CD4-positive, alpha-beta T cell treated with Interferon gamma for 1 hour (primary cell): ENCODE measurements at regions not wholly inside any gene's neighbourhood (a gene's known extent, or its start where the extent isn't known, plus 50 kb on each side); places are given as distances from the start of the nearest gene placed in this dataset.

ENCODE experiments used
- DNase-seq: peaks from one replicate; pipeline ENCODE4 v3.0.0-alpha.2; 2020

DNA sequence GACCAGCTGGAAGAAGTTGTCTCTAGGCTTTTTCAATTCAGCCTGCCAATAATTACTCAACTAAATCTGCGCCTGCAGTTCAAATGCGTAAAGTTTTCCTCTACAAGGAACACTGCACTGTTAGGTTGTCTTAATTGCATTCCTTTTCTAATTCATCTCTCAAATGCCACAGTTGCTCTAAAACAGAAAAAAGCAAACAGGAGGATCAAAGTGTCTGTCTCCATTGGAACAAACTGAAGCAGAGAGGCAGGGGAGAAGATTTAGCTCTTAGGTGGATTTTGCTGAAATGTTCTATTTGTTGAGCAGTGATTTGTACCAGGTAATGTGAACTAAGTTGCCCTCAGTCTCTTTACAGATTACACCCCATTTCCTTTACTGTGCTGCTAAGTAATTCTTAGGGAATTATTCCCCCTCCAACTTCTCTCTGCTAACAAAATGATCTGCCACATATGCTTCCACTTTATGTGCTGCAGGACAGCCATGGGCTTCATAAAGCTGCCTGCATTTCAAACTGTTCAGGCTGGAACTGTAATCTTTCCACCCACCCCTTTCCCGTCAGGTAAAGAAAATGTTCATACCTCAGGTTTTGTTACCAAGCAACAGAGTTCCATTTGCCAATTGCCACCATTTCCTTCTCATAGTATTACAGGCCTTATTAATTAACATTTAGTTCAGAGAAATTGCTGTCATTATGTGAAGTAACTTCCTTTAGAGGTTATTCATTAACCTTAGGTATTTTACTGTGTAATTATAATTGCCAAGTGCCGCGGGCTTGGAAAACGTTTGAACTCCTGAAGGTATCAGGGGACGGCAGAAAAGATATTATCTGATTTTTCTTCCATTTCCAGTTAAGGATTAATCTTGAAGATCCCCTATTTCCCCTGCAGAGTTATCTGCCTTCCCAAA is 149.3 kb downstream of the SPRY1 start:
- DNase-seq: no peak

DNA sequence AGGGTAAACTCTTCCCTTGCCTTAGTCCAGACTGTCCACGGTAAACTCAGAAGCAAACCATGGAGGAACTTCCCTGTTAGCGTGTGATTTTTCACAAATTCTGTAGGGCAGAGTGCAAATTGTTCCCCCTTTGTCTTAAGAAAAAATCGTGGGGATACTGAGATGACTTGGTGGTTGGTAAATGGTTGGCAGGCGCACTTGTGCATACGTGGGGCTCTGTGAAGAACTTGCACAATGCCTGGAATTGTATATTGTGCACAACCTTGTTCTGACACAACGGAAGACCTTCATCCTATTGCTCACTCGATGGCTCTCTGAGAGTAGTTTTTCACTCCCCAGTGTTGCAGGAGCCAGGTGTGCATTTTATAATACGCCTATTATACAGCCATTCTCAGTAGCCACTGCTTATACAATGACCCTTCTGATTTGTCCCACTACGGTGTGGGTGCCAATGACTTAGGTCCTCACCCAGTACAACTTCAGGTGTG is 150.0 kb downstream of the SPRY1 start:
- DNase-seq: no peak

- DNase-seq: no peak
Observed at GRCh38 chr4:123547216-123548165, 150.9 kb downstream of the SPRY1 start.

DNA sequence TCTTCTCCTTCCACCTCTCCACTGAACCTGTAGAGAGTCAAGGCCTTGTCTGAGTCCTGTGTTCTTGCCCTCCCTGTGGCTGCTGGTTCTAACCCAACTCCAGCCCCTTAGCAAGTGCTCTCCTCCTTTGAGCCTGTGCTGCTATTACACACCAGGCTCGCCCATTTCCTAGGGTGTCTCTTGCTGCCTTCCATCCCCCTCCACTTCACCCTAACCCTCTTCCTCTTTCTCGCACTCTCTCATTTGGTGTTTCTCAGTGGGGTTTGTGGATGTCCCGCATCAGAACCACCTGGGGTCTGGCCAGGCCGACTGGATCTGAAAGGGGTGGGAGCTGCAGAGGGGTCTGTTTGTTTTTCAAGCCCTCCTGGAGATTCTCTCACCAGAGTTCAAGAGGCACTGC is 156.7 kb downstream of the SPRY1 start:
- DNase-seq: no peak

GRCh38 chr4:123553733-123554637 is 157.4 kb downstream of the SPRY1 start:
- no peak for DNase-seq

DNA sequence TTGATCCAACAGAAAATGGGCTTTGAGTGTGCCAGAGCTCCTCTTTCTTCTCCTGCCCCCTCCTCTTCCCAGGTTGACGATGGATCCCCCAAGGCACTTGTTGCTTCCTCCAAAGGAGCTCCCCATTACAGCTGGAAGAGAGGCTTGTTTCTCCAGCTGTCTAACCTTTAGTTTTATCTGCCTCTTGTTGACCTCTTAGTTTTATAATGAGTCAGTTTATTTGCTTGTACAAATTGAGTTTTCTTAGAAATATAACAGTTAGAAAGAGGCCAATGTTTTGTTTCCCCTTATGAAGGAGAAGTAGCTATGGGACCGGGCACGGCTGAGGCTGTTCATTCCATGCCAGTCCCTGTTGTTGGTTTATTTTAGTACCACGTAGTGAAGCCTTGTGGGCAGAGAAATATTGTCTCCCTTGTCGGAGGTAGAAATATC is 158.2 kb downstream of the SPRY1 start:
- no peak for DNase-seq

- peak; percentile 3 for DNase-seq
Observed at GRCh38 chr4:123555233-123555806, 158.7 kb downstream of the SPRY1 start.

DNA sequence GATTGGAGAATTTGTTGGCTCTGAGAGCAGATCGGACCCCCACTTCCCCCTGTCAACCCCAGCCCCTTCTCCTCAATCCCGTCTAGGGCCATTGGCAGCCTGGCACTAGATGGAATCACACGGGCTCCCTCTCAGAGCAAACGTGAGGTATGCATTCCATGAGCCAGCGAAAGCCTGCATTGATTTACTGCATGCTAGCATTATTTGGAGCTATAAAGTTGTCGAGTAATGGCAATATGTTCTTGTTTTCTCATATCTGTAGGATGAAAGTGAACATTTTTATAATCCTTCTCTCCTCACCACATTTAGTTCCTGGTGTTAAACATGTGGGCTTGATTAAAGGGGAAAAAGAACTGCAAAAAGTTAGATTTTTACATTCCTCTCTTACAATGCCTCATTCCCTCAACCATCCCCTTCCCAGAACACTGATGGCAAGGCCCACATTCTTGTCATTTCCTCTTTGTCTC is 159.2 kb downstream of the SPRY1 start:
- no peak for DNase-seq

GRCh38 chr4:123556526-123556925 is 159.9 kb downstream of the SPRY1 start:
- no peak for DNase-seq

GRCh38 chr4:123557857-123558536 is 161.4 kb downstream of the SPRY1 start:
- DNase-seq: no peak

- no peak for DNase-seq
Observed at GRCh38 chr4:123558865-123559264, 162.3 kb downstream of the SPRY1 start.

GRCh38 chr4:123559955-123560871 is 163.6 kb downstream of the SPRY1 start:
- DNase-seq: no peak

GRCh38 chr4:123561525-123561924 is 164.9 kb downstream of the SPRY1 start:
- no peak for DNase-seq

GRCh38 chr4:123562994-123563750 is 166.6 kb downstream of the SPRY1 start:
- no peak for DNase-seq

GRCh38 chr4:123564758-123565346 is 168.3 kb downstream of the SPRY1 start:
- DNase-seq: peak; percentile 64

DNA sequence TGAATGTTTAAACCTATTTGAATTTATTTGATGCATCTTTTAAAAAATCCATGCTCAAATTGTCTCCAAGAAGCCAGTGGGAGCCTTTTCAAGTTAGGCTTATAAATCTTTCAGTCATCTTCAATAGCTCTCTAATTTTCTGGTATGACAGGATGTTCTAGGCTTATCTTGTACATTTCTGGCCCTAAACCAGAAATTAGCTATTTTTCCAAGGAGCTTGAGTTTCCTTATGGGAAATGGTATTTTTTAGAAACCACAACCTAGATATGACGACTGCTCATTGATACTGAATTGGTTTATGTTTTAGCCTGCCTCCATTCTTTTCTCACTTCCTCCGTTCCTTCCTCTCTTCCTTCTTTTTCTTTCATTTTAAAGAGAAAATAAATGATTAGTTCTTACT is 172.3 kb downstream of the SPRY1 start:
- DNase-seq: no peak

DNA sequence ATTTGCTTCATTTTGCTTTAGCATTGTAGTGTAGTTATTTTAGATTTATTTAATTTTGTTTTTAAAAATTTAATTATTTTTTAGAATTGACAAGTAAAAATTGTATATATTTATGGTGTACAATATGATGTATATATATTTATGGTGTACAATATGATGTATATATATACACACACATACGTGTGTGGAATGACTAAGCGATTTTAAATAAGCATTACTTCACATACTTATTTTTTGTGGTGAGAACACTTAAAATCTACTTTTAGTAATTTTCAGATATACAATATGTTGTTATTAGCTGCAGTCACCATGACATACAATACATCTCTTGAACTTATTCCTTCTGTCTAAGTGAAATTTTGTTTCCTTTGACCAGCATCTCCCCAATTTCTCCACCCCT is 172.9 kb downstream of the SPRY1 start:
- no peak for DNase-seq

- DNase-seq: no peak
Observed at GRCh38 chr4:123573866-123574508, 177.4 kb downstream of the SPRY1 start.
